ENCODE measurements at regions not wholly inside any gene's neighbourhood (a gene's known extent, or its start where the extent isn't known, plus 50 kb on each side); places are given as distances from the start of the nearest gene placed in this dataset.
A peak's percentile ranks its signal among the peaks of the same experiment; 100 is the strongest.

GRCh38 chrX:80181079-80181478 lies 166.5 kb downstream of the TBX22 start:
- TF ChIP-seq CTCF (conservative IDR thresholded peaks at IDR 0.05; ENCODE audit: control insufficient read depth, insufficient read depth, low read depth, low read length), result peak; percentile 8
- no peak for DNase-seq (ENCODE audit: low read depth)
- no peak overlapping the region for H3K4me3 ChIP-seq (ENCODE audit: control insufficient read depth, low read depth, low read length)

GRCh38 chrX:80184854-80185253 lies 170.3 kb downstream of the TBX22 start:
- no peak for TF ChIP-seq CTCF (conservative IDR thresholded peaks at IDR 0.05; ENCODE audit: control insufficient read depth, insufficient read depth, low read depth, low read length)
- no peak overlapping the region for H3K4me3 ChIP-seq (ENCODE audit: control insufficient read depth, low read depth, low read length)
- DNase-seq (ENCODE audit: low read depth), result no peak

GRCh38 chrX:80206647-80207046 lies 192.1 kb downstream of the TBX22 start:
- no peak for TF ChIP-seq CTCF (conservative IDR thresholded peaks at IDR 0.05; ENCODE audit: control insufficient read depth, insufficient read depth, low read depth, low read length)
- no peak for DNase-seq (ENCODE audit: low read depth)
- no peak overlapping the region for H3K4me3 ChIP-seq (ENCODE audit: control insufficient read depth, low read depth, low read length)

GRCh38 chrX:80207327-80207726 lies 192.8 kb downstream of the TBX22 start:
- TF ChIP-seq CTCF (conservative IDR thresholded peaks at IDR 0.05; ENCODE audit: control insufficient read depth, insufficient read depth, low read depth, low read length), result no peak
- H3K4me3 ChIP-seq (ENCODE audit: control insufficient read depth, low read depth, low read length), result no peak overlapping the region
- no peak for DNase-seq (ENCODE audit: low read depth)

- DNase-seq (ENCODE audit: low read depth), result peak; percentile 78
- no peak for TF ChIP-seq CTCF (conservative IDR thresholded peaks at IDR 0.05; ENCODE audit: control insufficient read depth, insufficient read depth, low read depth, low read length)
- no peak overlapping the region for H3K4me3 ChIP-seq (ENCODE audit: control insufficient read depth, low read depth, low read length)
Observed at GRCh38 chrX:80216086-80216485, 201.5 kb downstream of the TBX22 start.

GRCh38 chrX:80223982-80224579 lies 196.2 kb upstream of the TENT5D start:
- TF ChIP-seq CTCF (conservative IDR thresholded peaks at IDR 0.05; ENCODE audit: control insufficient read depth, insufficient read depth, low read depth, low read length), result no peak
- no peak overlapping the region for H3K4me3 ChIP-seq (ENCODE audit: control insufficient read depth, low read depth, low read length)
- DNase-seq (ENCODE audit: low read depth), result no peak

- DNase-seq (ENCODE audit: low read depth), result no peak
- no peak overlapping the region for H3K4me3 ChIP-seq (ENCODE audit: control insufficient read depth, low read depth, low read length)
- no peak for TF ChIP-seq CTCF (conservative IDR thresholded peaks at IDR 0.05; ENCODE audit: control insufficient read depth, insufficient read depth, low read depth, low read length)
Observed at GRCh38 chrX:80229626-80230025, 190.6 kb upstream of the TENT5D start.

All from fibroblast of mammary gland (primary cell).